ENCODE measurements at regions not wholly inside any gene's neighbourhood (a gene's known extent, or its start where the extent isn't known, plus 50 kb on each side); places are given as distances from the start of the nearest gene placed in this dataset.

GRCh38 chr13:53499576-53500133 is 471.0 kb downstream of the OLFM4 start:
- DNase-seq (ENCODE audit: low read depth), result no peak

- DNase-seq (ENCODE audit: low read depth), result no peak
These were observed 472.8 kb downstream of the OLFM4 start for GRCh38 chr13:53501387-53501786.

GRCh38 chr13:53507741-53508140 is 479.1 kb downstream of the OLFM4 start:
- no peak for DNase-seq (ENCODE audit: low read depth)

GRCh38 chr13:53512635-53513034 is 484.0 kb downstream of the OLFM4 start:
- no peak for DNase-seq (ENCODE audit: low read depth)

GRCh38 chr13:53513226-53513625 is 484.6 kb downstream of the OLFM4 start:
- no peak for DNase-seq (ENCODE audit: low read depth)

DNA sequence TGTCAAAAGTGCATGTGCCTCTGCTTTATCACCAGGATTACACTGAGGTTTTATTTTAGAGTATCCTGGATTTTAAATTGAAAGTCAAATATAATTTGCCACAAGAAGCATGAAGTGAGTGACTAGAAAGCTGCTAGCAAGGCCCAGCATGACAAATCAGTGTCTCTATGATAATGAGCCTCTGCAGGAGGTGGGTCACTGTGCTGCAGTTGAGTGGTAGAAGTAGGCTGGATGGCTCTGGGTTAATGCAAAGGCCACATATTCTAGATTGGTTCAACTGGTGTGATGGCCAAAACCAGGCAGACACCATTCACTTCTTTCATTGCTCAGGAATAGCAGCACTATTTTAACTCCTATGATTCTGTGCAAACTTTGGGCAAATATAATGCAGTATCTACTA is 491.5 kb downstream of the OLFM4 start:
- no peak for DNase-seq (ENCODE audit: low read depth)

GRCh38 chr13:53522034-53522433 is 493.4 kb downstream of the OLFM4 start:
- DNase-seq (ENCODE audit: low read depth), result no peak

- DNase-seq (ENCODE audit: low read depth), result no peak
These were observed 509.0 kb downstream of the OLFM4 start for GRCh38 chr13:53537586-53537985.

DNA sequence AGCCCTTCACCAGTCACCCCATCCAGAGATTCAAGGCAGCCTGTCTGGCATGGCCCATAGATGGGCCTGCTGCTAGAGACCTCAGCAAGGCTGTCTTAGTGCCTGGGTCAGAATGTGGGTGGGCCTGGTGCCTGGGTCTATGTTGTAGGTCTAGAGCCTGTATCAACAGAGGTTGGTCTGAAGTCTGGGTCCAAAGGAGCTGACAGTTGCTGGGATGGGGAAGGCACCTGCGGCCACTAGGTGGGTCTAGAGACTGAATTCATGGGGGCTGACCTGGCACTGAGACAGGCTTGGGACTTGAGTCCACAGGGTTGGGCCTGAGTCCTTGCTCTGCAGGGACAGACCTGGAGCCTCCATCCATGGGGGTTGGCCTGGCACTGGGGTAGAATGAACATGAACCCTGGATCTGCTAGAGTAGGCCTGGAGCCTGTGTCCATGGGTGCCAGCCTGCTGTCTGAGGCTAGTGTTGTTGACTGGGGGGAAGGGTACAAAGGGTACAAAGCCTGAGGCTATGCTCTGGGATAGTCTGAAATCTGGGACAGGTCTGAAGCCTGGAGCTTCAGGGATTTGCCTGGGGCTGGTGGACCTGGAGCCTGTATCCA is 516.8 kb downstream of the OLFM4 start:
- DNase-seq (ENCODE audit: low read depth), result no peak

DNA sequence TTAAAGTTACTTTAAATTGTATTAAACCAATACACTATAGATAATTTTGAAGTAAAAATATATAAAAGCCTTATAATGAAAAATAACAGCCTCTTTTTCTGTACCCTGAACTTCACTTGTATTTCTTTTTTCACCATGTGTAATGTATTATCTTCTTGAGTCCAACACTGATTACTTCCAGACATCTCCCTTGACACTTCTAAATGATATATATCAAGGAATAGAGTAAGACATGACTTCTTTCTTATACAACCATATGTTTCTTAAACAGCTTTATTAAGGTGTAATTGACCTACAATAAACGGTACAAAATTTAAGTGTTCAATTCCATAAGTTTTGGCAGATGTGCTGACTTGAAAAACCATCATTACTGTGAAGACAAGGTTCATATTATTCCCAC is 531.9 kb downstream of the OLFM4 start:
- no peak for DNase-seq (ENCODE audit: low read depth)

DNA sequence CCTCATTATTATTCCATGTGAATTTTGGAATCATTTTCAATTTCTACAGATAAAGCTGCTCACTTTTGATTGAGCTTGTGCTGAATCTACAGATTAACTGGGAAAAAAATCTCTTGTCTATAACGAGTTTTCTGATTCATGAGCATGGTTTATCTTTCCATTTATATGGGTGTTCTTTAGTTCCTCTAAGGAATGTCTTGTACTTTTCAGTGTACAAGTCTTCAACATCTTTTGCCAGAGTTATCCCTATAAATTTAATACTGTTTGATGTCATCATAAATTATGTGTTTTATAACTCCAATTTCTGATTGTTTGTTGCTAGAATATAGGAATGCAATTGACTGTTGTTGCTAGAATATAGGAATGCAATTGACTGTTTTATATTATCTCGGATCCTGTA is 533.8 kb downstream of the OLFM4 start:
- DNase-seq (ENCODE audit: low read depth), result no peak

DNA sequence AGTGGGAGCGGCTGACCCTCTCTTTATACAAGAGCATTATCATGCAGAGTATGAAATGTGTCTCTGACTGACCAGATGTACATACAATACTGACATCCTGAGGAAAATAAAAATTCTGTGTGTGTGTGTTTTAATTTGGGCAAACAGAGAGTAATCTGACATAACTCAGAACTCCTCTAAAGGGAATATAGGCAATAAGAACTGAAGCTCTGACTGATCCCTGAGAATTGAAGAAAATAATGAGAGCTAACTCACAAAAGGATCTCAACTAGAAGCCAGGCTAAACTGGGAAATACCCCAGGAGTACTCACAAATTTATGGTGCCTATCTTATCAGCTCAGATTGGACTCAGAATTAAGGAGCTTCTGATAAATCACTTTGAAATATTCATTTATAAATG is 539.9 kb downstream of the OLFM4 start:
- DNase-seq (ENCODE audit: low read depth), result no peak

DNA sequence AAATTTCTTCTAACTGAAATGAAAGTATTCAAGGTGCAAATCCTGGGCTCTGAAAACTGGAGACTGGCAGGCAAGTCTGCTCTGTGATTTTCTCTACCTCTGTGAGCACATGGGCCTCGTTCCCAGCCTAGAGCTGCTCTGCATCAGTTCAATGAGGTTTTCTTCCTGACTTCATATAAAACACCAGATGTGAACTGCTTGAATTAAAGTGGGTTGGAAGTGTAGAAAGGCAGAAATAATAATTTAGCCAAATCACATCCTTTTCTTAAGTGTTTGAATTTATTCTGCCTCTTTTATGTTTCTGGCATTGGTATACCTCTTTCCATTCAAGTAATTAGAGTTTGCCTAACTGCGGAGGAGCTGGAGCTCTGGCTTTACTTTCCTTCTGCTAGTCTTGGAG is 540.8 kb downstream of the OLFM4 start:
- no peak for DNase-seq (ENCODE audit: low read depth)

DNA sequence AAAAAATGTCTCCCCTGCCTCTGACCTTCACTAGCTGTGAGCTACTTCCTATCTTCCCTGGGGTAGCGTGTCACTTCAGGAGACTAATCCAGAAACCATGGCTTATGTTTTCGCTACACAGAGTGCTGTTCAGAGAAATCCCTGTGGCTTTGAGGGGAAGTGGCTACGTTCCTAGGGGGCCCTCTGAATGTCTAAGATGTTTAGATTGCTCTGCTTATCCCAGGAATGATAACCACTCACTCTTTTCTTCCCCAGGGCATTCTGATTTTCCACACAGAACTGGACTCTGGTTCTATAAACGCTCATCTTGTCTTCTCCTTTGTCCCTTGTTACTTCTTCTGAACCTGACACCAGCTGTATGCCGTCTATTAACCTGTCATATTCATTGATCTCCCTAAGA is 572.5 kb downstream of the OLFM4 start:
- no peak for DNase-seq (ENCODE audit: low read depth)

DNA sequence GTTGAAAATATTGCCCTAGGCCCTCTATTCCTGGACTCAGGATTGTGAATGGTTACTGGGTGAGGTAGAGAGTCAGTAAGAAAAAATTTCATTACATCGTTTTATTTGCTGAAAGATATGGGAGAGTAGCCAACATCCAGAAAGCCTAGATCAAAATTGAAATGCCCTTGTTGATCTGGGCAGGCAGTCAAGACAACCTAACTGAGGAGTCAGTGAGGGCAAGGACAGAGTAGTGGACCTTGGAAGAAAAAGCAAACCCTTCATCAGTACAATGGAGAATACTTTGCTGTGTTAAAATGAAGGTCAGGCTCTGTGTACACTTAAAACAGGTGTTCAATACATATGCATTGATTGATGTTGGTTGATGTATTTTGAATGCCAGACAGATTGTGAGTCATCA is 576.7 kb downstream of the OLFM4 start:
- DNase-seq (ENCODE audit: low read depth), result no peak

GRCh38 chr13:53612200-53612599 is 583.6 kb downstream of the OLFM4 start:
- DNase-seq (ENCODE audit: low read depth), result no peak

DNA sequence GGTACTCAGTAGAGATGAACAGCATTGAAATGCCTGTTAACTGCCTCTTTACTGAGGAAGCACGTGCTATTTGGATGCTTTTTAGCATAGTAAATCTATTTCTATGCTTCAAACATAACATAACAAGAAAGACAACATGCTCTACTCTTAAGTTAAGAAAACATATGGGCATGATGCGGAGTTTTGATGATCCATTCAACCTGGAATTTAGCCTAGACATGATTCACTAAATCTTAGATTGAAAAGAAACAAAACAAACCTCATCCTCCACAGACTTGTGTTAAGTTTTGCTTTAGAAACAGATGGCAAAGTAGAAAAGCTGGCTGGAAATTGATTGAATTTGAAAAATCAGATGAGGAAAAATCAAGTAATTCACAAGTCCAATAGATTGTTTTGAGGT is 593.8 kb downstream of the OLFM4 start:
- DNase-seq (ENCODE audit: low read depth), result no peak

DNA sequence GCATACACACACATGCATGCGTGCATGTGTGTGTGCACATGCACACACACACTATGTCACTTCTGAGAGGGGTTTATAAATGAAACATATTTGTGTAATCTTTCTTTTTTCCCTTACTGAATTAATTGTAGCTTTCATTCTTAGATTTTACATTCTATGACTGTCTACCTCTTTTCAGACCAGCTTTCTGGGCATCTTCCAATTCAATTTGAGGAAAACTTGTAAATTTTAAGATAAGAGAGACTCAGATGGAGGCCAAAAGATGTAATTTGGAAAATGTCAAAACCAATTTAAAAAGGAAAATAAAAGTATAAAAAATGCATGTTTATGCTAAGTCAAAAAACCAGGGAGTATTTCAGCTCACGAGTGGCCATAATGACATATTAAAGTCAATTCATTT is 594.5 kb downstream of the OLFM4 start:
- DNase-seq (ENCODE audit: low read depth), result no peak

- DNase-seq (ENCODE audit: low read depth), result no peak
These were observed 602.9 kb downstream of the OLFM4 start for GRCh38 chr13:53631511-53631910.

DNA sequence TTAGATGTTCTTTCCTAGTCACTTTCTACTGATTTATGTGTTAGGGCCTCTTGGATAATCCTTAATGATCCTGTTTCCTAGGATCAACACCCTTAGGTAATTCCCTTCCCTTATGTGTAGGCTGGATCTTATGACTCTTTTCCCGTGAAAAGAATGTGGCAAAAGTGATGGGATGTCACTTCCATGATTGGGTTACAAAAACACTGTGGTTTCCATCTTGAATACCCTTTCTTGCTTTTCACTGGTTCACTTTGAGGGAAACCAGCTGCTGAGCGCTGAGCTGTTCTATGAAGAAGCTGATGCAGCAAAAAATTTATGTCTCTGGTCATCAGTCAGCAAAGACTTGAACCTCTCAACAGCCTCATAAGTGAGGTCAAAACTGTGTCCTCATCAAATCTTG is 609.4 kb downstream of the OLFM4 start:
- DNase-seq (ENCODE audit: low read depth), result no peak

DNA sequence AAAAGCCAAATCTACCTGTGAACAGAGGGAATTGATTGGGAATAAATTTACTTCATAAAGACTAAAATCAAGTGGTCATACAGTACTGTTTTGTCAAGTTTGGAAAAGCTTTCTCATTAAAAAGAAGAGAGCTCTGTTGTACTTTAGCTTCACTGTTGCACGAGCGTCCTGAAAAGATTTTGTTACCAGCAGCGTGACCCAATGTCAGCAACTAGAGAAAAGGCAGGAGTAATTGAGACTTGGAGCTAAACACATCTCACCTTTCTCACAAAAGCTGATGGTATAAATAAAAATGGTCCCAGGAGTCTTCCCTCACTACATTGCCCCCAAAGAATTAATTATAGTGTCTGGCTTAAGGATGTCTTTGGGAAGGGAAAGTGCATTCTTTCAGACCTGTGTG is 613.7 kb downstream of the OLFM4 start:
- DNase-seq (ENCODE audit: low read depth), result no peak

DNA sequence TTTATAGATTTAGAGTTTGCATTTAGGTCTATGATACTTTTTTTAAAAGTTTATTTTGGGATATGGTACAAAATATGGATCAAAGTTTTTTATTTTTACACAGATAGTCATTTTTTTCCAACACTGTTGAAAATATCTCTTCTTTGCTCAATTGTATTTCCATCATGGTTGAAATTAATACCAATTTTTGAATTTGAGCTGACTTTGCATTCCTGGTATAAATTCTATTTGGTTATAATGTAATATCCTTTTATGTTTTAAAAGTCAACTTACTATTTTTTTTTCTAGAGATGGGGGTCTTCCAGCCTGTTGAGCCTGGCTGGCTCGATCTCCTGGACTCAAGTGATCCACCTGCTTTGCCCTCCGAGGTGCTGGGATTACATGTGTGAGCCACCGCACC is 620.1 kb downstream of the OLFM4 start:
- DNase-seq (ENCODE audit: low read depth), result no peak

GRCh38 chr13:53672005-53672404 is 643.4 kb downstream of the OLFM4 start:
- no peak for DNase-seq (ENCODE audit: low read depth)

- DNase-seq (ENCODE audit: low read depth), result no peak
These were observed 654.5 kb downstream of the OLFM4 start for GRCh38 chr13:53683146-53683545.

Data from Daoy (cell line).